Astrocyte of the cerebellum (primary cell): ENCODE measurements at regions not wholly inside any gene's neighbourhood (a gene's known extent, or its start where the extent isn't known, plus 50 kb on each side); places are given as distances from the start of the nearest gene placed in this dataset.

Source experiments
- DNase-seq: peaks from one replicate; pipeline ENCODE4 v3.0.0-alpha.2; 2011; ENCODE audit warnings: low read depth
- H3K4me3 ChIP-seq: 2 replicates; pipeline ENCODE4 v1.5.1; 2011; ENCODE audit warnings: mild to moderate bottlenecking, low read depth, low read length, moderate library complexity
- in situ Hi-C: cut with HindIII; loops from 2 replicates; pipeline ENCODE4 v1.10.0; 2017; ENCODE audit warnings: low sequenced_read_pairs
- TF ChIP-seq, protein P1 (sequence below): IDR thresholded peaks from 2 replicates; pipeline ENCODE4 v1.5.1; 2012; ENCODE audit warnings: low read length, low read depth, moderate library complexity, mild to moderate bottlenecking; ENCODE audit errors: missing control alignments

DNA sequence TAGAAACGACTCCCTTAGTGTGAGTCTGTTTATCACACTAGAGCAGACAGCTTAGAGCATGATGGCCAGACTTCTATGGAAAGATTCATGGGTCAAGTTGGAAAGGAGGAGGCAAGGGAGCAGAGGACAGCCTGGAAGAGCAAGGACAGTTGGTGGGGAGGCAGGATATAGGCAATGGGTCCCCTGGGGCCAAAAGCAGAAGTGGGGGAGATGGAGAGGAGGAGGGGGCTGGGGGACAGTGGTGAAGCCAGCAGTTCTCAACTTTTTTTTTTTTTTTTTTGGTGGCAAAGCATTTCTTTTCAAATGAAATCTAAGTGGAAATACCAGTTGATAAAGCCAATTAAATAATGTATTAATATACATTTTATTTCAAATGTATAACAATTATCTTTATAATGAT is 197.9 kb downstream of the HRH4 start:
- in situ Hi-C loops: no loop called here
- no peak overlapping the region for H3K4me3 ChIP-seq

DNA sequence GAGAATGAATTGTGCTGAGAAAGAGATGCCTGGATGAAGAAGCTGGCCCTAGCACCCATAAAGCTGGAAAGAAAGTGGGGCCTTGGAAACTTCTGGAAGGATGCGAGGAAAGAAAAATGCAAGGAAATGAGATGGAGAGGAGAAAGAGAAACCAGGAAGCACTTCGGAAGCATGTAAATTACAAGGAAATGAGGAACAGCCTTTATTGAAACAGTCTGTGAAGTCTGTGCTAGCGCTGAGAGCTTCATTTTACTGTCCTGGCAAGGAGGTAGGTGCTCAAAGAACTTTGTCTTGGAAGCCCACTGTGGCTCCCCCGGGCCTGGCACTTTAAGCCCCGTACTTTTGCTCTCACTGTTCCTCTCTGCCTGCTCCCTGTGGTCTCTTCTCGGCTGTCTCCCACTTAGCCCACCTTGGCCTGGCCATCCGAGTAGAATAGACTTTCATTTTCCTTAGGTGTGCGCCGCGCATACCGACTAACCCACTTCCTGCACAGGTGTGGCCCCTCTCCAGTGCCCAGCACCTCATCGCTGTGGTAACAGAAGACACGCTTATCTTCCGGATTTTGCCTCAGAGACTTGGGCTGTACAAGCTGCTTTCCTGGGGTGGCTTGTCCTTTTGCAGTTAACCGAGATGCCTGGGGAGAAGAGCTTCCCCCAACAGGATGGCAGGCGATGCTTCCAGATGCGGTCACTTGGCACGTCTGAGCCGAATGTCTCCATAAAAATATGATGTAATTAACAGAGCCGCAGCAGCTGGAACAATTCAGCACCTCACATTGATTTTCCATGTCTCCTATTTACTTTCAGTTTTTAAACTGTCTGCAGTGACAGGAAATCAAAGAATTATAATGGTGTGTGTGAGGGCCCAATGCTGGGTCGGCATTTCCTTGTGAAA is 199.6 kb downstream of the HRH4 start:
- no peak for DNase-seq
- TF ChIP-seq, protein P1, sequence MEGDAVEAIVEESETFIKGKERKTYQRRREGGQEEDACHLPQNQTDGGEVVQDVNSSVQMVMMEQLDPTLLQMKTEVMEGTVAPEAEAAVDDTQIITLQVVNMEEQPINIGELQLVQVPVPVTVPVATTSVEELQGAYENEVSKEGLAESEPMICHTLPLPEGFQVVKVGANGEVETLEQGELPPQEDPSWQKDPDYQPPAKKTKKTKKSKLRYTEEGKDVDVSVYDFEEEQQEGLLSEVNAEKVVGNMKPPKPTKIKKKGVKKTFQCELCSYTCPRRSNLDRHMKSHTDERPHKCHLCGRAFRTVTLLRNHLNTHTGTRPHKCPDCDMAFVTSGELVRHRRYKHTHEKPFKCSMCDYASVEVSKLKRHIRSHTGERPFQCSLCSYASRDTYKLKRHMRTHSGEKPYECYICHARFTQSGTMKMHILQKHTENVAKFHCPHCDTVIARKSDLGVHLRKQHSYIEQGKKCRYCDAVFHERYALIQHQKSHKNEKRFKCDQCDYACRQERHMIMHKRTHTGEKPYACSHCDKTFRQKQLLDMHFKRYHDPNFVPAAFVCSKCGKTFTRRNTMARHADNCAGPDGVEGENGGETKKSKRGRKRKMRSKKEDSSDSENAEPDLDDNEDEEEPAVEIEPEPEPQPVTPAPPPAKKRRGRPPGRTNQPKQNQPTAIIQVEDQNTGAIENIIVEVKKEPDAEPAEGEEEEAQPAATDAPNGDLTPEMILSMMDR: no peak
- no peak overlapping the region for H3K4me3 ChIP-seq
- in situ Hi-C loops: loop anchor here (5.0 kb wide), 1 partner anchor 73 kb away; no protein-coding TSS in a partner anchor

More for the DNA sequence above, 197.9 kb downstream of the HRH4 start:
- no peak for DNase-seq
- TF ChIP-seq, protein P1: no peak

DNA sequence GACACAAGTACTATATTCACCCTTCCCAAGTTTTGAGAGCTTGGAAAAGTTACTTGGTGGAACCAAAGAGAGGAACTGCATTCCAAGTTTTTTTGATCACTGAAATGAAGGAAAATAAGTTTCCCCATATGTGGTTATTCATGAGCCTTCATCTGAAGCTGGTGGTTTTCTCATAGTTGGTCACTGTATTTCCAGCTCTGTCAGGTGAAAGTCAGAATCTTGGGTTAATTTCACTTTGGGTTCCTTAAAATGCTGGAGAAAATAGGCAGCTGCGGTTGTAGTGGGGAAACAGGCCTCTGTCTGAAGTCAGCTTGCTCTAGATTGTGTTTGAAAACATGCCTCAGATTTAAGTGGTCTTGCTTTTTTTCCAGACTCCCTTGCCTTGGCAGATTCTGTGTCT is 200.5 kb downstream of the HRH4 start:
- no peak overlapping the region for H3K4me3 ChIP-seq
- TF ChIP-seq, protein P1: no peak
- in situ Hi-C loops: loop anchor here (5.0 kb wide), 1 partner anchor 74 kb away; no protein-coding TSS in a partner anchor
- DNase-seq: no peak

DNA sequence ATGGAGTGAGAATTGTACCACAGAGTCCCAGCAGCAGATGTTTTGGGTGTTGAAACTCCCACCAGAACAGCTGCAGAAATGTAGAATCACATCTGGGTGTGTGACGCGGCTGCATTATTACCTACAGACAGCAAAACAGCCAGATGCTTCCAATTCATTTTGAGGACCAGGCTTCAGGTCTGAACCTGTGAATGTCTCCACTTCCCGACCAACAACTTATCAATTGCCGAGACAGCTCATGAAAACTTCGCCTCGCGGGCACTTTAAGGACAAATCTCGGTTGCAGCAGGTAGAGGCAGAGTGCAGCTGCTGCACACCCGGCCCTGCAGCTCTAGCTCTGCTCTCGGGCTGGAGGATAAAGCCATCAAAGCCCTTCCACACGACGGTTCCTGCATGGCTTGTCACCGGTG is 202.0 kb downstream of the HRH4 start:
- TF ChIP-seq, protein P1: no peak
- no peak for DNase-seq
- no peak overlapping the region for H3K4me3 ChIP-seq
- in situ Hi-C loops: loop anchor here (5.0 kb wide), 1 partner anchor 75 kb away; no protein-coding TSS in a partner anchor

DNA sequence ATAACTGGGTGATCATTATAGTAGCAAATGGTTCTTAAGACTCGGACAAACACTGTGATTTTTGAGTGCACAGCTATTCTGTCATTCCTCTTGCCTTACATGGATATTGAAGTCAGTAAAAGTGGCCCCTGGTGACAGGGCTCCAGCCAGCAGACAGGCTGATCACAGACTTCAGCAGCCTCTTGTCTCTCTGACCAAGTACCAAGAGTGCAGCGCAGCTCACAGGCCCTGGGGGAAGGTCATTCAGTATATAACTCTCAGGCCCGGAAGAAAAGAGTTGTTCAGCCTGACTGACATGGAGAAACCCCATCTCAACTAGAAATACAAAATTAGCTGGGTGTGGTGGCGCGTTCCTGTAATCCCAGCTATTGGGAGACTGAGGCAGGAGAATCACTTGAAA is 202.6 kb downstream of the HRH4 start:
- TF ChIP-seq, protein P1: no peak
- DNase-seq: no peak
- H3K4me3 ChIP-seq: no peak overlapping the region
- in situ Hi-C loops: loop anchor here (5.0 kb wide), 1 partner anchor 76 kb away; no protein-coding TSS in a partner anchor

DNA sequence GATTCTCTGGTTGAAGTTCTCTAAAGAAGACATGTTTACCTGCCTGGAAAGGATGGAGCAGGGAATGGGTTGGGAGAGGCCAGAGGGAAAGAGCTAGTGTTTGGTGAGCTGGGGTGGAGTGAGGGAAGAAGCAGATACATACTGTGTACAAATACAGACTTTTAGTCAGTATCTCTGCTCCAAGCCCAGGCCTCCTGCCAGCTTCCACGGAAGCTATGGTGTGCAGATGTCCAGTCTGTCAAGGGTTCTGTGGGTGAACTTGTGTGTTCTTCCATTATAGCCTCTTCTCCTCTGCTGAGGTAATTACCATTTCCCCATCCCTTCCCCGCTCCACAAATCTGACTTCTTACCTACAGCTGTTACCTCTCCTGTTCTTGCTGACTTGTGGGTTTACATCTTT is 208.6 kb downstream of the HRH4 start:
- no peak for DNase-seq
- TF ChIP-seq, protein P1: no peak
- no peak overlapping the region for H3K4me3 ChIP-seq
- in situ Hi-C loops: no loop called here
